ENCODE measurements at regions not wholly inside any gene's neighbourhood (a gene's known extent, or its start where the extent isn't known, plus 50 kb on each side); places are given as distances from the start of the nearest gene placed in this dataset.

- peak; percentile 47 for DNase-seq (ENCODE audit: low spot score)
- Histone ChIP-seq H3K27me3 (ENCODE audit: insufficient read depth, poor library complexity, severe bottlenecking) (no peaks in the 10 kb centered on the region), H3K4me1 (ENCODE audit: insufficient read depth, poor library complexity, severe bottlenecking) (no peaks in the 10 kb centered on the region), H3K27ac (ENCODE audit: poor library complexity, severe bottlenecking) (no peak overlapping the region), H3K4me3 (ENCODE audit: severe bottlenecking) (no peak overlapping the region), H3K9me3 (ENCODE audit: severe bottlenecking) (peaks cover 5% of the 10 kb centered on the region), H3K36me3 (ENCODE audit: low read depth) (no peaks in the 10 kb centered on the region)
- ATAC-seq (ENCODE audit: low read depth) = no peak
- no peak for TF ChIP-seq CTCF (IDR thresholded peaks at IDR 0.05; ENCODE audit: poor library complexity, severe bottlenecking)
These were observed 111.0 kb downstream of the FOXL3 start for GRCh38 chr7:400901-401485.

- no peak for TF ChIP-seq CTCF (IDR thresholded peaks at IDR 0.05; ENCODE audit: poor library complexity, severe bottlenecking)
- Histone ChIP-seq H3K27me3 (ENCODE audit: insufficient read depth, poor library complexity, severe bottlenecking) (no peaks in the 10 kb centered on the region), H3K36me3 (ENCODE audit: low read depth) (no peaks in the 10 kb centered on the region), H3K9me3 (ENCODE audit: severe bottlenecking) (peaks cover 5% of the 10 kb centered on the region), H3K4me1 (ENCODE audit: insufficient read depth, poor library complexity, severe bottlenecking) (no peaks in the 10 kb centered on the region), H3K27ac (ENCODE audit: poor library complexity, severe bottlenecking) (no peak overlapping the region), H3K4me3 (ENCODE audit: severe bottlenecking) (no peak overlapping the region)
- no peak for ATAC-seq (ENCODE audit: low read depth)
- peak; percentile 22 for DNase-seq (ENCODE audit: low spot score)
These were observed 111.5 kb downstream of the FOXL3 start for GRCh38 chr7:401495-401894.

GRCh38 chr7:404812-405488, 114.7 kb downstream of the PDGFA start:
- no peaks in the 10 kb centered on the region for H3K27me3 ChIP-seq (ENCODE audit: insufficient read depth, poor library complexity, severe bottlenecking)
- no peaks in the 10 kb centered on the region for H3K36me3 ChIP-seq (ENCODE audit: low read depth)
- H3K4me1 ChIP-seq (ENCODE audit: insufficient read depth, poor library complexity, severe bottlenecking) = no peaks in the 10 kb centered on the region
- H3K27ac ChIP-seq (ENCODE audit: poor library complexity, severe bottlenecking) = no peak overlapping the region
- no peak for ATAC-seq (ENCODE audit: low read depth)
- no peaks in the 10 kb centered on the region for H3K9me3 ChIP-seq (ENCODE audit: severe bottlenecking)
- no peak overlapping the region for H3K4me3 ChIP-seq (ENCODE audit: severe bottlenecking)
- TF ChIP-seq CTCF (IDR thresholded peaks at IDR 0.05; ENCODE audit: poor library complexity, severe bottlenecking) = no peak
- peak; percentile 18 for DNase-seq (ENCODE audit: low spot score)

GRCh38 chr7:405489-406211, 114.0 kb downstream of the PDGFA start:
- Histone ChIP-seq H3K27me3 (ENCODE audit: insufficient read depth, poor library complexity, severe bottlenecking) (no peaks in the 10 kb centered on the region), H3K9me3 (ENCODE audit: severe bottlenecking) (no peaks in the 10 kb centered on the region), H3K36me3 (ENCODE audit: low read depth) (no peaks in the 10 kb centered on the region), H3K27ac (ENCODE audit: poor library complexity, severe bottlenecking) (no peak overlapping the region), H3K4me3 (ENCODE audit: severe bottlenecking) (no peak overlapping the region), H3K4me1 (ENCODE audit: insufficient read depth, poor library complexity, severe bottlenecking) (no peaks in the 10 kb centered on the region)
- DNase-seq (ENCODE audit: low spot score) (peak; percentile 52), ATAC-seq (ENCODE audit: low read depth) (no peak)
- TF ChIP-seq CTCF (IDR thresholded peaks at IDR 0.05; ENCODE audit: poor library complexity, severe bottlenecking) = no peak
